ENCODE measurements at regions not wholly inside any gene's neighbourhood (a gene's known extent, or its start where the extent isn't known, plus 50 kb on each side); places are given as distances from the start of the nearest gene placed in this dataset.

DNA sequence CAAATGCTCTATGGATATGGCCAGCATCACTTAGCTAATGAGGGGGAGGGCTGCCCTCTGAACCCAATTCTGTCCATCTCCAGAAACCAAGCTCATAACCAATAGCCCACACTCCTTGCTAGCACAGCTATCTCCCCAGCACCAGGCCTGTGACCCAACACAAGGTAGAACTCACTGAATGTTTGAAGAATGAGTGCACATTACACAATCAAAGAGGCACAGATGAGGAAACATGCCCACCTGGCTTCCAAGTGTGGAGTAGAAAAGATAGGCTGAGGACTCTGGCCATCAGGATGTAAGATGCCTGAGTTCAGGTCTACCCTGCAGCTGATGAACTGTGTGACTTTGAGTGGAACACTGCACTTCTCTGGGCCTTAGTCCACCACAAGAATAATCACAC is 268.4 kb downstream of the BCL11B start:
- H2AK5ac ChIP-seq (ENCODE audit: low read depth, low read length), result no peak overlapping the region
- ATAC-seq (ENCODE audit: low read depth) (no peak), DNase-seq (no peak)
- H2AK9ac ChIP-seq (replicated peaks; ENCODE audit: low read depth, low read length, poor library complexity), result no peak overlapping the region
- peaks cover 41% of the 10 kb centered on the region for H3K9me3 ChIP-seq (ENCODE audit: control insufficient read depth, insufficient read depth, low read length)
- H2BK20ac ChIP-seq (ENCODE audit: low read depth, low read length), result no peak overlapping the region
- no peaks in the 10 kb centered on the region for H3K4me1 ChIP-seq (ENCODE audit: control insufficient read depth, insufficient read depth, low read length)
- CTCF ChIA-PET, result no interaction called here
- H3K23ac ChIP-seq (ENCODE audit: low read depth, low read length), result no peak overlapping the region
- H3K4me3 ChIP-seq (ENCODE audit: insufficient read depth, low read depth, low read length), result no peak overlapping the region
- no peaks in the 10 kb centered on the region for H4K20me1 ChIP-seq (ENCODE audit: insufficient read depth, low read length)
- H4K91ac ChIP-seq (ENCODE audit: insufficient read depth, low read depth, low read length), result no peak overlapping the region
- H3K18ac ChIP-seq (ENCODE audit: low read depth, low read length), result no peak overlapping the region
- H3K4me2 ChIP-seq (ENCODE audit: low read depth, low read length), result no peak overlapping the region
- no peak overlapping the region for H3K14ac ChIP-seq (replicated peaks; ENCODE audit: low read depth, low read length)
- in situ Hi-C loops (cut with MboI; ENCODE audit: low sequenced_read_pairs) (no loop called here), intact Hi-C loops (cut with micrococcal nuclease) (no loop called here), dilution Hi-C loops (cut with HindIII; ENCODE audit: low sequenced_read_pairs, unreplicated experiment) (no loop called here)
- H3K27ac ChIP-seq (ENCODE audit: insufficient read depth, low read length), result no peak overlapping the region
- H4K8ac ChIP-seq (ENCODE audit: low read depth in 2 of 2, low read length in 2 of 2), result no peak overlapping the region
- BruUV-seq (replicated peaks), result no TSS peak
- TF ChIP-seq BHLHE40 (IDR thresholded peaks at IDR 0.05; ENCODE audit: low read depth, low read length) (no peak), RFX5 (IDR thresholded peaks at IDR 0.05; ENCODE audit: low read depth, low read length) (no peak), NFE2L2 (IDR thresholded peaks at IDR 0.05; ENCODE audit: low read depth, low read length) (no peak), FOS (IDR thresholded peaks at IDR 0.05; ENCODE audit: low read depth, low read length) (no peak), RCOR1 (IDR thresholded peaks at IDR 0.05; ENCODE audit: insufficient replicate concordance, low read length) (no peak), POLR2A (IDR thresholded peaks at IDR 0.05; ENCODE audit: low read depth, low read length) (no peak), CHD1 (IDR thresholded peaks at IDR 0.05; ENCODE audit: low read depth, low read length) (no peak), SMC3 (IDR thresholded peaks at IDR 0.05; ENCODE audit: low read depth, low read length) (no peak), MAFK (IDR thresholded peaks at IDR 0.05; ENCODE audit: low read depth, low read length) (no peak), RAD21 (IDR thresholded peaks at IDR 0.05; ENCODE audit: low read length) (no peak), MXI1 (IDR thresholded peaks at IDR 0.05; ENCODE audit: borderline replicate concordance, low read depth, low read length) (no peak), CEBPB (IDR thresholded peaks at IDR 0.05; ENCODE audit: low read depth, low read length) (no peak), MAZ (IDR thresholded peaks at IDR 0.05; ENCODE audit: borderline replicate concordance, low read depth, low read length) (no peak)
- TF ChIP-seq, protein P1, sequence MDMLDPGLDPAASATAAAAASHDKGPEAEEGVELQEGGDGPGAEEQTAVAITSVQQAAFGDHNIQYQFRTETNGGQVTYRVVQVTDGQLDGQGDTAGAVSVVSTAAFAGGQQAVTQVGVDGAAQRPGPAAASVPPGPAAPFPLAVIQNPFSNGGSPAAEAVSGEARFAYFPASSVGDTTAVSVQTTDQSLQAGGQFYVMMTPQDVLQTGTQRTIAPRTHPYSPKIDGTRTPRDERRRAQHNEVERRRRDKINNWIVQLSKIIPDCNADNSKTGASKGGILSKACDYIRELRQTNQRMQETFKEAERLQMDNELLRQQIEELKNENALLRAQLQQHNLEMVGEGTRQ (IDR thresholded peaks at IDR 0.05; ENCODE audit: low read depth, low read length), result no peak
- TF ChIP-seq, protein P2, sequence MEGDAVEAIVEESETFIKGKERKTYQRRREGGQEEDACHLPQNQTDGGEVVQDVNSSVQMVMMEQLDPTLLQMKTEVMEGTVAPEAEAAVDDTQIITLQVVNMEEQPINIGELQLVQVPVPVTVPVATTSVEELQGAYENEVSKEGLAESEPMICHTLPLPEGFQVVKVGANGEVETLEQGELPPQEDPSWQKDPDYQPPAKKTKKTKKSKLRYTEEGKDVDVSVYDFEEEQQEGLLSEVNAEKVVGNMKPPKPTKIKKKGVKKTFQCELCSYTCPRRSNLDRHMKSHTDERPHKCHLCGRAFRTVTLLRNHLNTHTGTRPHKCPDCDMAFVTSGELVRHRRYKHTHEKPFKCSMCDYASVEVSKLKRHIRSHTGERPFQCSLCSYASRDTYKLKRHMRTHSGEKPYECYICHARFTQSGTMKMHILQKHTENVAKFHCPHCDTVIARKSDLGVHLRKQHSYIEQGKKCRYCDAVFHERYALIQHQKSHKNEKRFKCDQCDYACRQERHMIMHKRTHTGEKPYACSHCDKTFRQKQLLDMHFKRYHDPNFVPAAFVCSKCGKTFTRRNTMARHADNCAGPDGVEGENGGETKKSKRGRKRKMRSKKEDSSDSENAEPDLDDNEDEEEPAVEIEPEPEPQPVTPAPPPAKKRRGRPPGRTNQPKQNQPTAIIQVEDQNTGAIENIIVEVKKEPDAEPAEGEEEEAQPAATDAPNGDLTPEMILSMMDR (conservative IDR thresholded peaks at IDR 0.05; ENCODE audit: low read depth, low read length), result no peak
- TF ChIP-seq, protein P3, sequence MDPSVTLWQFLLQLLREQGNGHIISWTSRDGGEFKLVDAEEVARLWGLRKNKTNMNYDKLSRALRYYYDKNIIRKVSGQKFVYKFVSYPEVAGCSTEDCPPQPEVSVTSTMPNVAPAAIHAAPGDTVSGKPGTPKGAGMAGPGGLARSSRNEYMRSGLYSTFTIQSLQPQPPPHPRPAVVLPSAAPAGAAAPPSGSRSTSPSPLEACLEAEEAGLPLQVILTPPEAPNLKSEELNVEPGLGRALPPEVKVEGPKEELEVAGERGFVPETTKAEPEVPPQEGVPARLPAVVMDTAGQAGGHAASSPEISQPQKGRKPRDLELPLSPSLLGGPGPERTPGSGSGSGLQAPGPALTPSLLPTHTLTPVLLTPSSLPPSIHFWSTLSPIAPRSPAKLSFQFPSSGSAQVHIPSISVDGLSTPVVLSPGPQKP (IDR thresholded peaks at IDR 0.05; ENCODE audit: borderline replicate concordance, low read depth, low read length), result no peak
- no peaks in the 10 kb centered on the region for H3K9me1 ChIP-seq (ENCODE audit: insufficient read depth, low read length)
- H3K4ac ChIP-seq (ENCODE audit: low read depth, low read length), result no peak overlapping the region
- no peak overlapping the region for H2AFZ ChIP-seq (replicated peaks; ENCODE audit: low read length, poor library complexity)
- H3K56ac ChIP-seq (ENCODE audit: extremely low read depth, insufficient read depth, low read length), result no peak overlapping the region
- no peak overlapping the region for H4K5ac ChIP-seq (ENCODE audit: low read depth, low read length)
- no peak overlapping the region for H2BK5ac ChIP-seq (ENCODE audit: low read depth, low read length, poor library complexity, severe bottlenecking)
- no peaks in the 10 kb centered on the region for H3K79me1 ChIP-seq (ENCODE audit: low read depth in 1 of 2, low read length in 2 of 2)
- H3K9ac ChIP-seq (ENCODE audit: low read depth, low read length), result no peak overlapping the region
- no peaks in the 10 kb centered on the region for H3K36me3 ChIP-seq (ENCODE audit: control insufficient read depth, insufficient read depth, low read length)
- H3K27me3 ChIP-seq (ENCODE audit: control insufficient read depth, insufficient read depth, low read length), result no peaks in the 10 kb centered on the region
- H2BK120ac ChIP-seq (ENCODE audit: low read depth, low read length), result no peak overlapping the region
- no peak overlapping the region for H2BK15ac ChIP-seq (ENCODE audit: low read depth, low read length)
- POLR2A ChIA-PET (ENCODE audit: unreplicated experiment), result no interaction called here

Measured in IMR-90 (cell line).